CD4-positive, alpha-beta T cell (primary cell): ENCODE measurements at regions not wholly inside any gene's neighbourhood (a gene's known extent, or its start where the extent isn't known, plus 50 kb on each side); places are given as distances from the start of the nearest gene placed in this dataset.

Experiments
- ATAC-seq: fragments of 200-7000 bp; cut with Tn5 transposase; one replicate; pipeline ENCODE4 v1.10.0; 2022; ENCODE audit warnings: mild to moderate bottlenecking; ENCODE audit not compliant: poor library complexity
- CTCF ChIA-PET: fragments of 350-600 bp; sonication (Branson Sonifier 250); formaldehyde crosslinking; loops from one replicate; lab custom pipeline; 2021; ENCODE audit warnings: antibody characterized with exemption, inconsistent platforms; lab: Charles Lee
- POLR2A ChIA-PET: fragments of 350-600 bp; sonication (Branson Sonifier 250); formaldehyde crosslinking; loops from one replicate; lab custom pipeline; 2021; ENCODE audit warnings: antibody characterized with exemption, inconsistent platforms; lab: Charles Lee
- DNase-seq, 14 experiments: peaks; one replicate each; pipeline ENCODE4 v3.0.0-alpha.2; 2013 to 2020; ENCODE audit warnings: mixed read lengths in 2 of 14
- H3K27ac ChIP-seq, 2 donors: one replicate each; pipeline versions ENCODE4 v1.5.1 to v1.7.0; 2013; ENCODE audit warnings: low read length in 2 of 2, low read depth in 1 of 2, mild to moderate bottlenecking in 1 of 2
- H3K27me3 ChIP-seq, 2 experiments: 1 replicate in 1 of 2; 2 replicates in 1 of 2; pipeline versions ENCODE4 v1.6.1 to v1.7.0; 2013; ENCODE audit warnings: low read length in 2 of 2, control low read depth in 1 of 2, mild to moderate bottlenecking in 1 of 2, moderate library complexity in 1 of 2; ENCODE audit not compliant: insufficient read depth in 2 of 2, control insufficient read depth in 1 of 2
- H3K36me3 ChIP-seq: one replicate; pipeline ENCODE4 v1.6.1; 2013; ENCODE audit warnings: low read length, control low read depth; ENCODE audit not compliant: insufficient read depth
- H3K4me1 ChIP-seq: one replicate; pipeline ENCODE4 v1.6.1; 2013; ENCODE audit warnings: low read length, control low read depth; ENCODE audit not compliant: insufficient read depth
- H3K4me3 ChIP-seq: one replicate; pipeline ENCODE4 v1.5.1; 2013; ENCODE audit warnings: mild to moderate bottlenecking, low read length, moderate library complexity
- H3K9me3 ChIP-seq, 2 experiments: 1 replicate in 1 of 2; 2 replicates in 1 of 2; pipeline versions ENCODE4 v1.6.1 to v1.7.0; 2013; ENCODE audit warnings: low read length in 2 of 2, mild to moderate bottlenecking in 2 of 2, control low read depth in 1 of 2, moderate library complexity in 1 of 2; ENCODE audit not compliant: control insufficient read depth in 1 of 2, insufficient read depth in 1 of 2
- H3K27ac Mint-ChIP-seq: one replicate; pipeline ENCODE4 v1.8.0; 2020; ENCODE audit warnings: mixed read lengths
- H3K27me3 Mint-ChIP-seq: one replicate; pipeline ENCODE4 v1.8.0; 2021; ENCODE audit warnings: mixed read lengths
- H3K36me3 Mint-ChIP-seq: one replicate; pipeline ENCODE4 v1.8.0; 2021; ENCODE audit warnings: low read depth, mixed read lengths
- H3K4me1 Mint-ChIP-seq: one replicate; pipeline ENCODE4 v1.8.0; 2021; ENCODE audit warnings: low read depth, mixed read lengths
- H3K4me3 Mint-ChIP-seq: one replicate; pipeline ENCODE4 v1.8.0; 2020; ENCODE audit warnings: mild to moderate bottlenecking, mixed read lengths
- H3K9me3 Mint-ChIP-seq: one replicate; pipeline ENCODE4 v1.8.0; 2020; ENCODE audit warnings: mixed read lengths
- intact Hi-C, 2 experiments: fragments of 100-400 bp; cut with DNase I in 1 of 2; cut with micrococcal nuclease in 1 of 2; formaldehyde crosslinking; loops; one replicate each; pipeline versions ENCODE4 v1.15.1 to v1.9.0; 2023 to 2025; cut with DNase I, micrococcal nuclease
- TF ChIP-seq, protein P1 (sequence below): fragments of 200-600 bp; IDR thresholded peaks from one replicate; pipeline ENCODE4 v1.8.0; 2022; ENCODE audit warnings: antibody characterized with exemption, mild to moderate bottlenecking

DNA sequence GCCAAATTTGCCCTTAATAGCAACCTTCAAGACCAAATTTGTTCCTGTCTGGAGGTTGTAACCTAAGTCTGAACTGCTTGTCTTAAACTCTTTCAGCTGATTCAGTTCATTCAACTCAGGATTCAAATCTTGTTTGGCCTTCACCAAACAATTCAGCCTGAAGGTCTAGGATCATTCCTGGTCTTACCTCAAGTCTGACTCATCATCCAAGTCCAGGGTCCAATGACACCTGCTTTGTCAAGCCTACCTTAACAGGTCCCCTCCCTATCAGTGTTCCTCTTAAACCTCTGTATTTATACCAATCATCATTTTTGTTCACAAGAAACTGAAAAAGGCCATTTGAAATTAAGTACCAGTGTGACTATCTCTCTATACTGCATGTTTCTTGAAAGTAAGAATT lies 237.8 kb downstream of the PPP1R2C start:
- DNase-seq, result no peak
- Histone ChIP-seq H3K27me3 (no peaks in the 10 kb centered on the region), H3K4me1 (peaks cover 3% of the 10 kb centered on the region), H3K27ac (no peak overlapping the region), H3K36me3 (no peaks in the 10 kb centered on the region), H3K9me3 (no peaks in the 10 kb centered on the region), H3K4me3 (no peak overlapping the region)
- Mint-ChIP-seq H3K9me3 (no peaks in the 10 kb centered on the region), H3K4me1 (peaks cover 9% of the 10 kb centered on the region), H3K36me3 (no peaks in the 10 kb centered on the region), H3K4me3 (no peak overlapping the region), H3K27me3 (no peaks in the 10 kb centered on the region), H3K27ac (no peak overlapping the region)
- CTCF ChIA-PET, result no interaction called here
- TF ChIP-seq, protein P1, sequence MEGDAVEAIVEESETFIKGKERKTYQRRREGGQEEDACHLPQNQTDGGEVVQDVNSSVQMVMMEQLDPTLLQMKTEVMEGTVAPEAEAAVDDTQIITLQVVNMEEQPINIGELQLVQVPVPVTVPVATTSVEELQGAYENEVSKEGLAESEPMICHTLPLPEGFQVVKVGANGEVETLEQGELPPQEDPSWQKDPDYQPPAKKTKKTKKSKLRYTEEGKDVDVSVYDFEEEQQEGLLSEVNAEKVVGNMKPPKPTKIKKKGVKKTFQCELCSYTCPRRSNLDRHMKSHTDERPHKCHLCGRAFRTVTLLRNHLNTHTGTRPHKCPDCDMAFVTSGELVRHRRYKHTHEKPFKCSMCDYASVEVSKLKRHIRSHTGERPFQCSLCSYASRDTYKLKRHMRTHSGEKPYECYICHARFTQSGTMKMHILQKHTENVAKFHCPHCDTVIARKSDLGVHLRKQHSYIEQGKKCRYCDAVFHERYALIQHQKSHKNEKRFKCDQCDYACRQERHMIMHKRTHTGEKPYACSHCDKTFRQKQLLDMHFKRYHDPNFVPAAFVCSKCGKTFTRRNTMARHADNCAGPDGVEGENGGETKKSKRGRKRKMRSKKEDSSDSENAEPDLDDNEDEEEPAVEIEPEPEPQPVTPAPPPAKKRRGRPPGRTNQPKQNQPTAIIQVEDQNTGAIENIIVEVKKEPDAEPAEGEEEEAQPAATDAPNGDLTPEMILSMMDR, result no peak
- POLR2A ChIA-PET, result no interaction called here
- intact Hi-C loops, result no loop called here
- no peak for ATAC-seq

GRCh38 chrX:42538405-42538804 lies 239.6 kb downstream of the PPP1R2C start:
- peak in 1 of 14 experiments; percentile 7 for DNase-seq
- no peak overlapping the region for H3K27ac Mint-ChIP-seq
- peaks cover 3% of the 10 kb centered on the region for H3K4me1 ChIP-seq
- no peaks in the 10 kb centered on the region for H3K9me3 Mint-ChIP-seq
- POLR2A ChIA-PET, result no interaction called here
- intact Hi-C loops, result no loop called here
- H3K4me3 Mint-ChIP-seq, result no peak overlapping the region
- no peaks in the 10 kb centered on the region for H3K36me3 ChIP-seq
- H3K4me1 Mint-ChIP-seq, result peaks cover 9% of the 10 kb centered on the region
- TF ChIP-seq, protein P1, result no peak
- no peaks in the 10 kb centered on the region for H3K9me3 ChIP-seq
- no peaks in the 10 kb centered on the region for H3K27me3 ChIP-seq
- no peak overlapping the region for H3K27ac ChIP-seq
- H3K4me3 ChIP-seq, result no peak overlapping the region
- no peak for ATAC-seq
- H3K27me3 Mint-ChIP-seq, result no peaks in the 10 kb centered on the region
- H3K36me3 Mint-ChIP-seq, result no peaks in the 10 kb centered on the region
- CTCF ChIA-PET, result interaction anchor here (0.5 kb wide), 1 partner anchor 458 kb away, joined by 3 read pairs; no protein-coding TSS in a partner anchor

GRCh38 chrX:42536286-42536685 lies 241.7 kb downstream of the PPP1R2C start:
- Mint-ChIP-seq H3K27ac (no peak overlapping the region), H3K4me3 (no peak overlapping the region), H3K9me3 (no peaks in the 10 kb centered on the region), H3K36me3 (no peaks in the 10 kb centered on the region), H3K4me1 (peaks cover 13% of the 10 kb centered on the region), H3K27me3 (no peaks in the 10 kb centered on the region)
- TF ChIP-seq, protein P1, result no peak
- H3K27me3 ChIP-seq, result no peaks in the 10 kb centered on the region
- no peaks in the 10 kb centered on the region for H3K9me3 ChIP-seq
- no peak overlapping the region for H3K4me3 ChIP-seq
- CTCF ChIA-PET, result no interaction called here
- H3K36me3 ChIP-seq, result no peaks in the 10 kb centered on the region
- ATAC-seq (no peak), DNase-seq (no peak)
- peaks cover 3% of the 10 kb centered on the region for H3K4me1 ChIP-seq
- no peak overlapping the region for H3K27ac ChIP-seq
- POLR2A ChIA-PET, result no interaction called here
- intact Hi-C loops, result no loop called here
